Adipocyte (in vitro differentiated cells): ENCODE measurements at regions not wholly inside any gene's neighbourhood (a gene's known extent, or its start where the extent isn't known, plus 50 kb on each side); places are given as distances from the start of the nearest gene placed in this dataset.
"Not testable (repeated sequence)": the region's sequence is repeated elsewhere in the genome, so short reads cannot be mapped to it uniquely, and the experiment has no call there.

ENCODE experiments used
- DNase-seq: peaks from one replicate; pipeline ENCODE4 v3.0.0-alpha.2; 2015; ENCODE audit warnings: low read depth
- H3K27me3 ChIP-seq: replicated peaks from 2 replicates; pipeline ENCODE4 v1.7.0; 2013; ENCODE audit warnings: mild to moderate bottlenecking, low read length, moderate library complexity; ENCODE audit not compliant: control insufficient read depth, insufficient read depth
- H3K36me3 ChIP-seq: 2 replicates; pipeline ENCODE4 v1.7.0; 2013; ENCODE audit warnings: low read length, mild to moderate bottlenecking, moderate library complexity; ENCODE audit not compliant: control insufficient read depth, insufficient read depth, severe bottlenecking
- H3K4me1 ChIP-seq: 2 replicates; pipeline ENCODE4 v1.7.0; 2013; ENCODE audit warnings: mild to moderate bottlenecking, low read length, moderate library complexity; ENCODE audit not compliant: control insufficient read depth, insufficient read depth
- H3K4me3 ChIP-seq: 2 replicates; pipeline ENCODE4 v1.7.0; 2013; ENCODE audit warnings: mild to moderate bottlenecking, low read length, moderate library complexity
- H3K9ac ChIP-seq: 2 replicates; pipeline ENCODE4 v1.7.0; 2013; ENCODE audit warnings: mild to moderate bottlenecking, low read length, moderate library complexity
- H3K9me3 ChIP-seq: 2 replicates; pipeline ENCODE4 v1.7.0; 2013; ENCODE audit warnings: mild to moderate bottlenecking, low read length, moderate library complexity; ENCODE audit not compliant: control insufficient read depth

GRCh38 chr2:155525199-155525598 lies 807.3 kb downstream of the NR4A2 start:
- Histone ChIP-seq H3K9me3 (no peaks in the 10 kb centered on the region), H3K36me3 (no peaks in the 10 kb centered on the region), H3K4me3 (no peak overlapping the region), H3K4me1 (no peaks in the 10 kb centered on the region), H3K27me3 (no peaks in the 10 kb centered on the region), H3K9ac (no peak overlapping the region)
- no peak for DNase-seq

GRCh38 chr2:155519529-155520130 lies 812.9 kb downstream of the NR4A2 start:
- H3K4me3 ChIP-seq, result no peak overlapping the region
- H3K4me1 ChIP-seq, result no peaks in the 10 kb centered on the region
- H3K36me3 ChIP-seq, result no peaks in the 10 kb centered on the region
- H3K9me3 ChIP-seq, result no peaks in the 10 kb centered on the region
- H3K27me3 ChIP-seq, result no peaks in the 10 kb centered on the region
- no peak overlapping the region for H3K9ac ChIP-seq
- no peak for DNase-seq

GRCh38 chr2:155518094-155518493 lies 814.4 kb downstream of the NR4A2 start:
- Histone ChIP-seq H3K27me3 (no peaks in the 10 kb centered on the region), H3K9ac (no peak overlapping the region), H3K4me3 (no peak overlapping the region), H3K4me1 (no peaks in the 10 kb centered on the region), H3K36me3 (no peaks in the 10 kb centered on the region), H3K9me3 (no peaks in the 10 kb centered on the region)
- no peak for DNase-seq

- Histone ChIP-seq H3K4me1 (no peaks in the 10 kb centered on the region), H3K36me3 (no peaks in the 10 kb centered on the region), H3K9ac (no peak overlapping the region), H3K9me3 (no peaks in the 10 kb centered on the region), H3K27me3 (no peaks in the 10 kb centered on the region), H3K4me3 (no peak overlapping the region)
- no peak for DNase-seq
These were observed 815.2 kb downstream of the NR4A2 start for GRCh38 chr2:155517362-155517761.

GRCh38 chr2:155513248-155513647 lies 814.8 kb downstream of the KCNJ3 start:
- Histone ChIP-seq H3K9me3 (no peaks in the 10 kb centered on the region), H3K36me3 (no peaks in the 10 kb centered on the region), H3K9ac (no peak overlapping the region), H3K27me3 (no peaks in the 10 kb centered on the region), H3K4me3 (no peak overlapping the region), H3K4me1 (no peaks in the 10 kb centered on the region)
- DNase-seq, result no peak

GRCh38 chr2:155502766-155503165 lies 804.3 kb downstream of the KCNJ3 start:
- H3K9me3 ChIP-seq, result no peaks in the 10 kb centered on the region
- H3K36me3 ChIP-seq, result no peaks in the 10 kb centered on the region
- no peak overlapping the region for H3K4me3 ChIP-seq
- no peaks in the 10 kb centered on the region for H3K27me3 ChIP-seq
- DNase-seq, result no peak
- H3K9ac ChIP-seq, result no peak overlapping the region
- H3K4me1 ChIP-seq, result no peaks in the 10 kb centered on the region

GRCh38 chr2:155498106-155498505 lies 799.6 kb downstream of the KCNJ3 start:
- no peak overlapping the region for H3K9ac ChIP-seq
- no peaks in the 10 kb centered on the region for H3K4me1 ChIP-seq
- no peak for DNase-seq
- no peak overlapping the region for H3K4me3 ChIP-seq
- no peaks in the 10 kb centered on the region for H3K9me3 ChIP-seq
- no peaks in the 10 kb centered on the region for H3K27me3 ChIP-seq
- no peaks in the 10 kb centered on the region for H3K36me3 ChIP-seq

- Histone ChIP-seq H3K4me3 (no peak overlapping the region), H3K9ac (no peak overlapping the region), H3K36me3 (no peaks in the 10 kb centered on the region), H3K4me1 (no peaks in the 10 kb centered on the region), H3K27me3 (no peaks in the 10 kb centered on the region), H3K9me3 (no peaks in the 10 kb centered on the region)
- no peak for DNase-seq
These were observed 796.2 kb downstream of the KCNJ3 start for GRCh38 chr2:155494744-155495143.

- no peaks in the 10 kb centered on the region for H3K36me3 ChIP-seq
- no peak for DNase-seq
- no peaks in the 10 kb centered on the region for H3K27me3 ChIP-seq
These were observed 786.8 kb downstream of the KCNJ3 start for GRCh38 chr2:155485141-155485842.

GRCh38 chr2:155481141-155481540 lies 782.6 kb downstream of the KCNJ3 start:
- H3K9me3 ChIP-seq, result no peaks in the 10 kb centered on the region
- H3K4me3 ChIP-seq, result no peak overlapping the region
- no peak overlapping the region for H3K9ac ChIP-seq
- H3K4me1 ChIP-seq, result no peaks in the 10 kb centered on the region
- DNase-seq, result no peak
- H3K36me3 ChIP-seq, result no peaks in the 10 kb centered on the region
- H3K27me3 ChIP-seq, result no peaks in the 10 kb centered on the region

More at GRCh38 chr2:155485141-155485842, 786.8 kb downstream of the KCNJ3 start:
- no peak overlapping the region for H3K4me3 ChIP-seq
- no peaks in the 10 kb centered on the region for H3K9me3 ChIP-seq
- H3K9ac ChIP-seq, result no peak overlapping the region
- no peaks in the 10 kb centered on the region for H3K4me1 ChIP-seq

- H3K4me1 ChIP-seq, H3K9me3 ChIP-seq, H3K4me3 ChIP-seq, H3K9ac ChIP-seq, H3K36me3 ChIP-seq, H3K27me3 ChIP-seq, DNase-seq: not testable (repeated sequence)
These were observed 773.5 kb downstream of the KCNJ3 start for GRCh38 chr2:155472018-155472417.

GRCh38 chr2:155456222-155456621 lies 757.7 kb downstream of the KCNJ3 start:
- Histone ChIP-seq H3K9me3 (no peaks in the 10 kb centered on the region), H3K4me1 (no peaks in the 10 kb centered on the region), H3K36me3 (no peaks in the 10 kb centered on the region), H3K27me3 (no peaks in the 10 kb centered on the region), H3K9ac (no peak overlapping the region), H3K4me3 (no peak overlapping the region)
- DNase-seq, result no peak
